OCI-LY1 (cell line): ENCODE measurements at regions not wholly inside any gene's neighbourhood (a gene's known extent, or its start where the extent isn't known, plus 50 kb on each side); places are given as distances from the start of the nearest gene placed in this dataset.

Source experiments
- H2AFZ ChIP-seq: fragments of 200-600 bp; sonication (generic), shearing (Covaris generic); 2 replicates; pipeline ENCODE4 v1.6.0; 2014; ENCODE audit warnings: antibody characterized with exemption, mild to moderate bottlenecking, low read length
- H3F3A ChIP-seq: fragments of 200-600 bp; sonication (generic), shearing (Covaris generic); 2 replicates; pipeline ENCODE4 v1.6.0; 2014; ENCODE audit warnings: mild to moderate bottlenecking, antibody characterized with exemption, low read length, moderate library complexity; ENCODE audit not compliant: insufficient read depth
- H3K27ac ChIP-seq: fragments of 200-600 bp; sonication (generic); 2 replicates; pipeline ENCODE4 v1.5.1; 2014; ENCODE audit warnings: low read length, mixed run types, mild to moderate bottlenecking, low read depth; ENCODE audit not compliant: poor library complexity, severe bottlenecking
- H3K27me3 ChIP-seq: fragments of 200-600 bp; sonication (generic); 2 replicates; pipeline ENCODE4 v1.6.0; 2014; ENCODE audit warnings: antibody characterized with exemption, mild to moderate bottlenecking, low read length, moderate library complexity; ENCODE audit not compliant: insufficient read depth
- H3K36me3 ChIP-seq: fragments of 200-600 bp; sonication (generic); 2 replicates; pipeline ENCODE4 v1.6.1; 2014; ENCODE audit warnings: mild to moderate bottlenecking, antibody characterized with exemption, low read length, moderate library complexity, mixed read lengths; ENCODE audit not compliant: insufficient read depth
- H3K4me1 ChIP-seq: fragments of 200-600 bp; sonication (generic); 2 replicates; pipeline ENCODE4 v1.5.1; 2014; ENCODE audit warnings: mild to moderate bottlenecking, low read length, moderate library complexity; ENCODE audit not compliant: insufficient read depth, severe bottlenecking
- H3K4me2 ChIP-seq: fragments of 200-600 bp; sonication (generic), shearing (Covaris generic); 2 replicates; pipeline ENCODE4 v1.6.1; 2014; ENCODE audit warnings: low read length
- H3K4me3 ChIP-seq: fragments of 200-600 bp; sonication (generic); 2 replicates; pipeline ENCODE4 v1.5.1; 2014; ENCODE audit warnings: low read length, low read depth, mild to moderate bottlenecking, mixed read lengths; ENCODE audit not compliant: poor library complexity, severe bottlenecking
- H3K79me2 ChIP-seq: fragments of 200-600 bp; shearing (Covaris generic); 2 replicates; pipeline ENCODE4 v1.6.1; 2016; ENCODE audit warnings: mixed run types, low read length, mixed read lengths; ENCODE audit not compliant: insufficient read depth
- H3K9ac ChIP-seq: fragments of 200-600 bp; sonication (generic), shearing (Covaris generic); 2 replicates; pipeline ENCODE4 v1.6.1; 2014; ENCODE audit warnings: mild to moderate bottlenecking, low read length, mixed read lengths
- H3K9me2 ChIP-seq: fragments of 200-600 bp; sonication (generic), shearing (Covaris generic); 2 replicates; pipeline ENCODE4 v1.6.1; 2014; ENCODE audit warnings: low read depth, mild to moderate bottlenecking, low read length, mixed read lengths
- H3K9me3 ChIP-seq: fragments of 200-600 bp; shearing (Covaris generic); 2 replicates; pipeline ENCODE4 v1.6.1; 2014; ENCODE audit warnings: low read length, mixed read lengths
- H4K20me1 ChIP-seq: fragments of 200-600 bp; sonication (generic), shearing (Covaris generic); 2 replicates; pipeline ENCODE4 v1.6.0; 2016; ENCODE audit warnings: mild to moderate bottlenecking, low read length; ENCODE audit not compliant: insufficient read depth
- CTCF ChIP-seq: fragments of 200-600 bp; sonication (generic), shearing (Covaris generic); IDR thresholded peaks from 2 replicates; pipeline ENCODE4 v1.5.1; 2017; ENCODE audit warnings: mild to moderate bottlenecking, antibody characterized with exemption, low read length, moderate library complexity, mixed read lengths
- EZH2 ChIP-seq: fragments of 200-600 bp; sonication (generic), shearing (Covaris generic); IDR thresholded peaks from 2 replicates; pipeline ENCODE4 v1.8.0; 2017; ENCODE audit warnings: borderline replicate concordance, mixed run types, mild to moderate bottlenecking, antibody characterized with exemption, low read length, moderate library complexity, mixed read lengths

- H4K20me1 ChIP-seq = no peaks in the 10 kb centered on the region
- no peak overlapping the region for H3K4me3 ChIP-seq
- TF ChIP-seq EZH2 (no peak), CTCF (no peak)
- no peaks in the 10 kb centered on the region for H3K4me1 ChIP-seq
- H2AFZ ChIP-seq = no peak overlapping the region
- no peak overlapping the region for H3K9ac ChIP-seq
- no peak overlapping the region for H3K4me2 ChIP-seq
- no peaks in the 10 kb centered on the region for H3K9me2 ChIP-seq
- no peaks in the 10 kb centered on the region for H3K27me3 ChIP-seq
- no peaks in the 10 kb centered on the region for H3K79me2 ChIP-seq
- no peaks in the 10 kb centered on the region for H3K36me3 ChIP-seq
- no peak overlapping the region for H3K27ac ChIP-seq
- no peaks in the 10 kb centered on the region for H3K9me3 ChIP-seq
- no peaks in the 10 kb centered on the region for H3F3A ChIP-seq
Measured at GRCh38 chr3:69566275-69566674, 173.0 kb upstream of the MITF start.

- Histone ChIP-seq H3F3A (no peaks in the 10 kb centered on the region), H3K36me3 (no peaks in the 10 kb centered on the region), H3K79me2 (no peaks in the 10 kb centered on the region), H3K4me1 (no peaks in the 10 kb centered on the region), H3K27me3 (no peaks in the 10 kb centered on the region), H2AFZ (no peak overlapping the region), H3K9me3 (no peaks in the 10 kb centered on the region), H3K9ac (no peak overlapping the region), H3K9me2 (no peaks in the 10 kb centered on the region), H3K4me3 (no peak overlapping the region), H3K4me2 (no peak overlapping the region), H4K20me1 (no peaks in the 10 kb centered on the region), H3K27ac (no peak overlapping the region)
- TF ChIP-seq EZH2 = no peak
- TF ChIP-seq CTCF = no peak
Measured at GRCh38 chr3:69565316-69565715, 173.9 kb upstream of the MITF start.

- Histone ChIP-seq H3K36me3 (no peaks in the 10 kb centered on the region), H3K9ac (no peak overlapping the region), H3K4me1 (no peaks in the 10 kb centered on the region), H3K27ac (no peak overlapping the region), H2AFZ (no peak overlapping the region), H3K4me3 (no peak overlapping the region), H3F3A (no peaks in the 10 kb centered on the region), H3K4me2 (no peak overlapping the region), H3K27me3 (no peaks in the 10 kb centered on the region), H3K79me2 (no peaks in the 10 kb centered on the region), H3K9me2 (no peaks in the 10 kb centered on the region), H3K9me3 (no peaks in the 10 kb centered on the region), H4K20me1 (no peaks in the 10 kb centered on the region)
- TF ChIP-seq EZH2 = no peak
Measured at GRCh38 chr3:69563981-69564380, 175.3 kb upstream of the MITF start.

- Histone ChIP-seq H3K9me3 (no peaks in the 10 kb centered on the region), H3K27me3 (no peaks in the 10 kb centered on the region), H2AFZ (no peak overlapping the region), H3K36me3 (no peaks in the 10 kb centered on the region), H3K4me3 (no peak overlapping the region), H3K79me2 (no peaks in the 10 kb centered on the region), H3F3A (no peaks in the 10 kb centered on the region), H3K27ac (no peak overlapping the region), H4K20me1 (no peaks in the 10 kb centered on the region), H3K4me2 (no peak overlapping the region), H3K9me2 (no peaks in the 10 kb centered on the region), H3K9ac (no peak overlapping the region), H3K4me1 (no peaks in the 10 kb centered on the region)
- no peak for TF ChIP-seq EZH2
Measured at GRCh38 chr3:69563151-69563550, 176.1 kb upstream of the MITF start.
